Neural cell (in vitro differentiated cells): ENCODE measurements at regions not wholly inside any gene's neighbourhood (a gene's known extent, or its start where the extent isn't known, plus 50 kb on each side); places are given as distances from the start of the nearest gene placed in this dataset.
"Not testable (repeated sequence)": the region's sequence is repeated elsewhere in the genome, so short reads cannot be mapped to it uniquely, and the experiment has no call there.

Source experiments
- EZH2 ChIP-seq: fragments of 200-600, 300-800 bp; shearing (Covaris generic), sonication (generic); IDR thresholded peaks from 2 replicates; pipeline ENCODE4 v1.6.1; 2014; ENCODE audit warnings: antibody characterized with exemption, low read length, borderline replicate concordance, mild to moderate bottlenecking; ENCODE audit not compliant: insufficient read depth, poor library complexity, severe bottlenecking
- POLR2AphosphoS5 ChIP-seq: IDR thresholded peaks from 2 replicates; pipeline ENCODE4 v1.6.1; 2012
- SMC3 ChIP-seq: fragments of 450-650 bp; conservative IDR thresholded peaks from 2 replicates; pipeline ENCODE4 v1.6.1; 2014; ENCODE audit warnings: antibody characterized with exemption, mild to moderate bottlenecking, moderate library complexity; ENCODE audit not compliant: poor library complexity
- TAF1 ChIP-seq: IDR thresholded peaks from 2 replicates; pipeline ENCODE4 v1.6.1; 2012; ENCODE audit warnings: low read depth
- TF ChIP-seq, protein P1 (sequence below): fragments of 450-650 bp; IDR thresholded peaks from 2 replicates; pipeline ENCODE4 v1.5.1; 2014; ENCODE audit warnings: antibody characterized with exemption, mild to moderate bottlenecking, moderate library complexity; ENCODE audit not compliant: poor library complexity, severe bottlenecking
- TF ChIP-seq, protein P2 (sequence below): IDR thresholded peaks from 2 replicates; pipeline ENCODE4 v1.6.1; 2012; ENCODE audit warnings: borderline replicate concordance

DNA sequence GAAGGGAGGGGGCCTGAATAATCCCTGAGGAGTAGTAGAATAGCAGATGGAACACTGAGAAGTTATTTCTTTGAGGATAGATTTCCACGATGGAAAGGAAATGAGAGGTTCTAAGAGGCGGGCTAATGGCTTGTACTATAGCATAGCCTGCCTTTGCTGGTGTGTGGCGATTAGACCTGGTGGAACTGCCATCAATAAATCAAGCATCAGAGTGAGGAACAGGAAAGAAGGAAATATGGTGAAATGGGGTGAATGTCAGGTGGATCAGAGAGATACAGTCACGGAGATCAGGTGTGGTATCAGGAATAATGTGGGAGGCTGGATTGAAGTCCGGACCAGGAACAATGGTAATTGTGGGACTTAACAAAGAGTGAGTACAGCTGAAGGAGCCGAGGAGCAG is 668.6 kb downstream of the SUCLG1 start:
- TF ChIP-seq SMC3, POLR2AphosphoS5, EZH2, TAF1: not testable (repeated sequence)
- TF ChIP-seq, protein P1, sequence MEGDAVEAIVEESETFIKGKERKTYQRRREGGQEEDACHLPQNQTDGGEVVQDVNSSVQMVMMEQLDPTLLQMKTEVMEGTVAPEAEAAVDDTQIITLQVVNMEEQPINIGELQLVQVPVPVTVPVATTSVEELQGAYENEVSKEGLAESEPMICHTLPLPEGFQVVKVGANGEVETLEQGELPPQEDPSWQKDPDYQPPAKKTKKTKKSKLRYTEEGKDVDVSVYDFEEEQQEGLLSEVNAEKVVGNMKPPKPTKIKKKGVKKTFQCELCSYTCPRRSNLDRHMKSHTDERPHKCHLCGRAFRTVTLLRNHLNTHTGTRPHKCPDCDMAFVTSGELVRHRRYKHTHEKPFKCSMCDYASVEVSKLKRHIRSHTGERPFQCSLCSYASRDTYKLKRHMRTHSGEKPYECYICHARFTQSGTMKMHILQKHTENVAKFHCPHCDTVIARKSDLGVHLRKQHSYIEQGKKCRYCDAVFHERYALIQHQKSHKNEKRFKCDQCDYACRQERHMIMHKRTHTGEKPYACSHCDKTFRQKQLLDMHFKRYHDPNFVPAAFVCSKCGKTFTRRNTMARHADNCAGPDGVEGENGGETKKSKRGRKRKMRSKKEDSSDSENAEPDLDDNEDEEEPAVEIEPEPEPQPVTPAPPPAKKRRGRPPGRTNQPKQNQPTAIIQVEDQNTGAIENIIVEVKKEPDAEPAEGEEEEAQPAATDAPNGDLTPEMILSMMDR: not testable (repeated sequence)
- TF ChIP-seq, protein P2, sequence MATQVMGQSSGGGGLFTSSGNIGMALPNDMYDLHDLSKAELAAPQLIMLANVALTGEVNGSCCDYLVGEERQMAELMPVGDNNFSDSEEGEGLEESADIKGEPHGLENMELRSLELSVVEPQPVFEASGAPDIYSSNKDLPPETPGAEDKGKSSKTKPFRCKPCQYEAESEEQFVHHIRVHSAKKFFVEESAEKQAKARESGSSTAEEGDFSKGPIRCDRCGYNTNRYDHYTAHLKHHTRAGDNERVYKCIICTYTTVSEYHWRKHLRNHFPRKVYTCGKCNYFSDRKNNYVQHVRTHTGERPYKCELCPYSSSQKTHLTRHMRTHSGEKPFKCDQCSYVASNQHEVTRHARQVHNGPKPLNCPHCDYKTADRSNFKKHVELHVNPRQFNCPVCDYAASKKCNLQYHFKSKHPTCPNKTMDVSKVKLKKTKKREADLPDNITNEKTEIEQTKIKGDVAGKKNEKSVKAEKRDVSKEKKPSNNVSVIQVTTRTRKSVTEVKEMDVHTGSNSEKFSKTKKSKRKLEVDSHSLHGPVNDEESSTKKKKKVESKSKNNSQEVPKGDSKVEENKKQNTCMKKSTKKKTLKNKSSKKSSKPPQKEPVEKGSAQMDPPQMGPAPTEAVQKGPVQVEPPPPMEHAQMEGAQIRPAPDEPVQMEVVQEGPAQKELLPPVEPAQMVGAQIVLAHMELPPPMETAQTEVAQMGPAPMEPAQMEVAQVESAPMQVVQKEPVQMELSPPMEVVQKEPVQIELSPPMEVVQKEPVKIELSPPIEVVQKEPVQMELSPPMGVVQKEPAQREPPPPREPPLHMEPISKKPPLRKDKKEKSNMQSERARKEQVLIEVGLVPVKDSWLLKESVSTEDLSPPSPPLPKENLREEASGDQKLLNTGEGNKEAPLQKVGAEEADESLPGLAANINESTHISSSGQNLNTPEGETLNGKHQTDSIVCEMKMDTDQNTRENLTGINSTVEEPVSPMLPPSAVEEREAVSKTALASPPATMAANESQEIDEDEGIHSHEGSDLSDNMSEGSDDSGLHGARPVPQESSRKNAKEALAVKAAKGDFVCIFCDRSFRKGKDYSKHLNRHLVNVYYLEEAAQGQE: not testable (repeated sequence)
